ENCODE measurements at regions not wholly inside any gene's neighbourhood (a gene's known extent, or its start where the extent isn't known, plus 50 kb on each side); places are given as distances from the start of the nearest gene placed in this dataset.

DNA sequence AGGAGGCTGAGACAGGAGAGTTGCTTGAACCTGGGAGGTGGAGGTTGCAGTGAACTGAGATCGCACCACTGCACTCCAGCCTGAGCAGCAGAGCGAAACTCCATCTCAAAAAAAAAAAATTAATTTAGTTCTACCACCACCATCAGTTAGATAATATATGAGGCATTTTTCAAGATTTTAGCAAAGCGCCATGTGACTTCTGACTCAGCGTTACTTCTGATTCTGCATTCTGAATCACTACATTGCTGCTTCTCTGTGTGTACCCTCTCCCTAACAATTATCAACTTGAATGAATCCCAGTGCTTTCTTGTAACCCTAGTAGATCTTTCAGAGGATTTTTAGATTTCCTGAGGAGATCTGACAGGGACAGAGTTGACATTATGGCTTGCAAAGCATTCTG, 176.8 kb upstream of the SORCS1 start:
- H3K4me3 ChIP-seq (ENCODE audit: low read length) = no peak overlapping the region
- H3K4me1 ChIP-seq (ENCODE audit: insufficient read depth, low read length) = no peaks in the 10 kb centered on the region
- no peaks in the 10 kb centered on the region for H3K9me3 ChIP-seq (ENCODE audit: low read length)
- no peak overlapping the region for H2AFZ ChIP-seq (ENCODE audit: low read depth, low read length)
- H3K27me3 ChIP-seq (ENCODE audit: insufficient read depth, low read length) = no peaks in the 10 kb centered on the region
- H3K36me3 ChIP-seq (ENCODE audit: insufficient read depth, low read length) = no peaks in the 10 kb centered on the region

DNA sequence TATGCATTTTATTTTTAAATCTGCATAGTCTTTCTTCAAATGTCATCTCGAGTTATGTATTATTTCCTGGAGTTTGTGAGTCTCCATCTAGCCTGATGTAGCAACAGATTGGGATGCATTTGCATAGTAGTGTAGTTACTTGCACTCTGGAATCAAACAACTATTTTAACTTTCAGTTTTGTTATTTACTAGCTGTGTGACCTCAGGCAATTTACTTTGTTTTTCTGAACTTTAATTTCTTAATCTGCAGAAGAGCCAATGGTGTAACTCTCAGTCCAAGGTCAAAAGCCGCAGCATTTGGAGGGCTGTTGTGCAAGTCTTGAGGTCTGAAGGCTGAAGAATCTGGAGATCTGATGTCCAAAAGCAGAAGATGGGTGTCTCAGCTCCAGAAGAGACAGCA, 175.8 kb upstream of the SORCS1 start:
- no peaks in the 10 kb centered on the region for H3K27me3 ChIP-seq (ENCODE audit: insufficient read depth, low read length)
- no peaks in the 10 kb centered on the region for H3K4me1 ChIP-seq (ENCODE audit: insufficient read depth, low read length)
- H3K9me3 ChIP-seq (ENCODE audit: low read length) = no peaks in the 10 kb centered on the region
- no peaks in the 10 kb centered on the region for H3K36me3 ChIP-seq (ENCODE audit: insufficient read depth, low read length)
- H3K4me3 ChIP-seq (ENCODE audit: low read length) = no peak overlapping the region
- H2AFZ ChIP-seq (ENCODE audit: low read depth, low read length) = no peak overlapping the region

GRCh38 chr10:107336061-107336460, 171.6 kb upstream of the SORCS1 start:
- Histone ChIP-seq H3K4me1 (ENCODE audit: insufficient read depth, low read length) (no peaks in the 10 kb centered on the region), H3K27me3 (ENCODE audit: insufficient read depth, low read length) (no peaks in the 10 kb centered on the region), H2AFZ (ENCODE audit: low read depth, low read length) (no peak overlapping the region), H3K9me3 (ENCODE audit: low read length) (no peaks in the 10 kb centered on the region), H3K4me3 (ENCODE audit: low read length) (no peak overlapping the region), H3K36me3 (ENCODE audit: insufficient read depth, low read length) (no peaks in the 10 kb centered on the region)

- Histone ChIP-seq H3K36me3 (ENCODE audit: insufficient read depth, low read length) (no peaks in the 10 kb centered on the region), H3K4me3 (ENCODE audit: low read length) (no peak overlapping the region), H3K4me1 (ENCODE audit: insufficient read depth, low read length) (no peaks in the 10 kb centered on the region), H3K9me3 (ENCODE audit: low read length) (no peaks in the 10 kb centered on the region), H2AFZ (ENCODE audit: low read depth, low read length) (no peak overlapping the region), H3K27me3 (ENCODE audit: insufficient read depth, low read length) (no peaks in the 10 kb centered on the region)
Measured at GRCh38 chr10:107317592-107317991, 153.1 kb upstream of the SORCS1 start.

- Histone ChIP-seq H3K4me3 (ENCODE audit: low read length) (no peak overlapping the region), H3K27me3 (ENCODE audit: insufficient read depth, low read length) (no peaks in the 10 kb centered on the region), H2AFZ (ENCODE audit: low read depth, low read length) (no peak overlapping the region), H3K36me3 (ENCODE audit: insufficient read depth, low read length) (no peaks in the 10 kb centered on the region), H3K4me1 (ENCODE audit: insufficient read depth, low read length) (no peaks in the 10 kb centered on the region), H3K9me3 (ENCODE audit: low read length) (no peaks in the 10 kb centered on the region)
Measured at GRCh38 chr10:107303203-107303602, 138.7 kb upstream of the SORCS1 start.

DNA sequence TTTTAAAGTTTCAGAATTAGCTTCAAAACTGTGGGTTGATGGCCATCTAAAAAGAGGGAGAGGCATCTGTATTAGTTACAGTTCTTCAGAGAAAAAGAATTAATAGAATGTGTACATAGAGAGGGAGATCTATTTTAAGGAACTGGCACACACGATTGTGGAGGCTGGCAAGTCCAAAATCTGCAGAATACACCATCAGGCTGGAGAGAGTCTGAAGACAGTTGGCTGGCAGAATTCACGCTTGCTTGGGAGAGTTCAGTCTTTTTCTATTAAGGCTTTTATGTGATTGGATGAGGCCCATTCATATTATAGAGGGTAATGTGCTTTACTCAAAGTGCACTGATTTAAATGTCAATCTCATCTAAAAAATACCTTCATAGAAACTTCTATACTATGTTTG, 135.1 kb upstream of the SORCS1 start:
- no peaks in the 10 kb centered on the region for H3K27me3 ChIP-seq (ENCODE audit: insufficient read depth, low read length)
- H3K9me3 ChIP-seq (ENCODE audit: low read length) = no peaks in the 10 kb centered on the region
- no peaks in the 10 kb centered on the region for H3K36me3 ChIP-seq (ENCODE audit: insufficient read depth, low read length)
- H2AFZ ChIP-seq (ENCODE audit: low read depth, low read length) = no peak overlapping the region
- H3K4me3 ChIP-seq (ENCODE audit: low read length) = no peak overlapping the region
- no peaks in the 10 kb centered on the region for H3K4me1 ChIP-seq (ENCODE audit: insufficient read depth, low read length)

GRCh38 chr10:107284187-107284586, 119.7 kb upstream of the SORCS1 start:
- H3K9me3 ChIP-seq (ENCODE audit: low read length) = no peaks in the 10 kb centered on the region
- no peak overlapping the region for H2AFZ ChIP-seq (ENCODE audit: low read depth, low read length)
- no peaks in the 10 kb centered on the region for H3K36me3 ChIP-seq (ENCODE audit: insufficient read depth, low read length)
- H3K4me3 ChIP-seq (ENCODE audit: low read length) = no peak overlapping the region
- no peaks in the 10 kb centered on the region for H3K4me1 ChIP-seq (ENCODE audit: insufficient read depth, low read length)
- H3K27me3 ChIP-seq (ENCODE audit: insufficient read depth, low read length) = no peaks in the 10 kb centered on the region

GRCh38 chr10:107280293-107280692, 115.8 kb upstream of the SORCS1 start:
- Histone ChIP-seq H3K9me3 (ENCODE audit: low read length) (no peaks in the 10 kb centered on the region), H3K4me3 (ENCODE audit: low read length) (no peak overlapping the region), H2AFZ (ENCODE audit: low read depth, low read length) (no peak overlapping the region), H3K27me3 (ENCODE audit: insufficient read depth, low read length) (no peaks in the 10 kb centered on the region), H3K4me1 (ENCODE audit: insufficient read depth, low read length) (no peaks in the 10 kb centered on the region), H3K36me3 (ENCODE audit: insufficient read depth, low read length) (no peaks in the 10 kb centered on the region)

DNA sequence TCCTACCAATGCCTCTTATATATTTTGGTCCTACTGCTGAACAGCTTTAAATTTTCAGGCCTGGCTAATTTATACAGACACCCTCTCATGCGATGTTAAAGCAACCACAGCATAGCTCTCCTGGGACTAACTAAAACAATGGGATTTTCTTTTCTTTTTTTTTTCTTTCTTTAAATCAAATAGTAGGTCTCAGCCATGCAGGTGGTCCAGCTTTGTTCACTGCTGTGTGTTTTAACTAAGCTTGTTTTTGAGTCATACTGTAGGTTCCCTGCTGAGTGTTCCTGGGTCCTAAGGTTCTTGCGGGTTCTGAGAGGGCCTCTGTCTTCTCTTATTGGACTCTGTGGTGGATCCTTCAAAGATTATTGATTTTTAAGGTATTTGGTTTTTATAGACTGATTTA, 113.1 kb upstream of the SORCS1 start:
- no peak overlapping the region for H3K4me3 ChIP-seq (ENCODE audit: low read length)
- no peaks in the 10 kb centered on the region for H3K36me3 ChIP-seq (ENCODE audit: insufficient read depth, low read length)
- H3K27me3 ChIP-seq (ENCODE audit: insufficient read depth, low read length) = no peaks in the 10 kb centered on the region
- no peak overlapping the region for H2AFZ ChIP-seq (ENCODE audit: low read depth, low read length)
- H3K9me3 ChIP-seq (ENCODE audit: low read length) = no peaks in the 10 kb centered on the region
- no peaks in the 10 kb centered on the region for H3K4me1 ChIP-seq (ENCODE audit: insufficient read depth, low read length)

DNA sequence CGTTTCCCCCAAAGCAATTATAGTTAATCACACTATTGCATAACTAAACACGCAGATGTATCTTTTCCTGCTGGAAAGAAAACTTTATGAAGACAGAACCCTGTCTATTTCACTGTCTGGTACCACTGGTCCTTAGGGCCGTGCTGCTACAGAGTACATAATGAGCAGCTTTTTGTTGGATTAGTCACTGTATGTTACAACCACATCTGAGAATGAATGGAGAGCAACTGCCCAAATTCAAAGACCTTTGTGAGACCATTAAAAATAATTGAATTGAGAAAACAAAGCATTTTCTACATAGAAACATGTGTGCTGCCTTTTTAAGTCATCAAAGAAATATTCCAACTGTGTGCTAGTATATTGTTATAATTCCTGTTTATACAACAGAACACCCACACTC, 111.3 kb upstream of the SORCS1 start:
- Histone ChIP-seq H3K9me3 (ENCODE audit: low read length) (no peaks in the 10 kb centered on the region), H3K36me3 (ENCODE audit: insufficient read depth, low read length) (no peaks in the 10 kb centered on the region), H2AFZ (ENCODE audit: low read depth, low read length) (no peak overlapping the region), H3K4me1 (ENCODE audit: insufficient read depth, low read length) (no peaks in the 10 kb centered on the region), H3K27me3 (ENCODE audit: insufficient read depth, low read length) (no peaks in the 10 kb centered on the region), H3K4me3 (ENCODE audit: low read length) (no peak overlapping the region)

- H3K4me1 ChIP-seq (ENCODE audit: insufficient read depth, low read length) = no peaks in the 10 kb centered on the region
- H3K27me3 ChIP-seq (ENCODE audit: insufficient read depth, low read length) = no peaks in the 10 kb centered on the region
- H3K4me3 ChIP-seq (ENCODE audit: low read length) = no peak overlapping the region
- H3K36me3 ChIP-seq (ENCODE audit: insufficient read depth, low read length) = no peaks in the 10 kb centered on the region
- no peak overlapping the region for H2AFZ ChIP-seq (ENCODE audit: low read depth, low read length)
- no peaks in the 10 kb centered on the region for H3K9me3 ChIP-seq (ENCODE audit: low read length)
Measured at GRCh38 chr10:107269626-107270025, 105.1 kb upstream of the SORCS1 start.

DNA sequence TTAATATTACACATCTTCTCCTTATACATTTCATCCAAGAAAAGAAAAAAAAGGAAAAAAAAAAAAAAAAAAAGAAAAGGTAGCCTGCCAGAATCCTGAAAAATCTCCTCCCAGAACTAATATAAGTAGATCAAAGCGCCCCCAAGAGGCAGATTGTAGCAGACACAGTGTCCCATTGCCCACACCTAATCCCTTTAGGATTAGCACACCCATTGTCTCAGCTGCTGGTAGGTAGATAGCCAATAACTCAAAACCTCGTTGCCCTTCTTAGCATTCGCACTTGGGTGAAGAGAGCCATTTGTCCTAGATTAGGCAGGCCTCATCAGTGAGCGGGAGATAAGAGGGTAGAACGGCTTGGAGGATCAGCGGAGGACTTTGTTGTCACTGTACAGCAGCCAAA, 100.2 kb upstream of the SORCS1 start:
- no peak overlapping the region for H3K4me3 ChIP-seq (ENCODE audit: low read length)
- H3K36me3 ChIP-seq (ENCODE audit: insufficient read depth, low read length) = no peaks in the 10 kb centered on the region
- H3K9me3 ChIP-seq (ENCODE audit: low read length) = no peaks in the 10 kb centered on the region
- no peak overlapping the region for H2AFZ ChIP-seq (ENCODE audit: low read depth, low read length)
- no peaks in the 10 kb centered on the region for H3K4me1 ChIP-seq (ENCODE audit: insufficient read depth, low read length)
- no peaks in the 10 kb centered on the region for H3K27me3 ChIP-seq (ENCODE audit: insufficient read depth, low read length)

GRCh38 chr10:107244122-107244521, 79.6 kb upstream of the SORCS1 start:
- Histone ChIP-seq H2AFZ (ENCODE audit: low read depth, low read length) (no peak overlapping the region), H3K4me1 (ENCODE audit: insufficient read depth, low read length) (no peaks in the 10 kb centered on the region), H3K27me3 (ENCODE audit: insufficient read depth, low read length) (no peaks in the 10 kb centered on the region), H3K9me3 (ENCODE audit: low read length) (no peaks in the 10 kb centered on the region), H3K4me3 (ENCODE audit: low read length) (no peak overlapping the region), H3K36me3 (ENCODE audit: insufficient read depth, low read length) (no peaks in the 10 kb centered on the region)

GRCh38 chr10:107238275-107238674, 73.8 kb upstream of the SORCS1 start:
- Histone ChIP-seq H3K4me3 (ENCODE audit: low read length) (no peak overlapping the region), H3K27me3 (ENCODE audit: insufficient read depth, low read length) (no peaks in the 10 kb centered on the region), H3K9me3 (ENCODE audit: low read length) (no peaks in the 10 kb centered on the region), H3K36me3 (ENCODE audit: insufficient read depth, low read length) (no peaks in the 10 kb centered on the region), H2AFZ (ENCODE audit: low read depth, low read length) (no peak overlapping the region), H3K4me1 (ENCODE audit: insufficient read depth, low read length) (no peaks in the 10 kb centered on the region)
